Osteocyte (in vitro differentiated cells): ENCODE measurements at regions not wholly inside any gene's neighbourhood (a gene's known extent, or its start where the extent isn't known, plus 50 kb on each side); places are given as distances from the start of the nearest gene placed in this dataset.

Experiments used
- DNase-seq: peaks from one replicate; pipeline ENCODE4 v3.0.0; 2021; ENCODE audit warnings: mixed read lengths; ENCODE audit not compliant: unreplicated experiment; ENCODE audit errors: extremely low spot score
- H3K27ac Mint-ChIP-seq: one replicate; pipeline ENCODE4 v1.8.0; 2021; ENCODE audit warnings: mild to moderate bottlenecking, mixed read lengths; ENCODE audit not compliant: unreplicated experiment
- H3K27me3 Mint-ChIP-seq: one replicate; pipeline ENCODE4 v1.8.0; 2021; ENCODE audit warnings: mixed read lengths; ENCODE audit not compliant: unreplicated experiment
- H3K36me3 Mint-ChIP-seq: one replicate; pipeline ENCODE4 v1.8.0; 2021; ENCODE audit warnings: mixed read lengths; ENCODE audit not compliant: unreplicated experiment
- H3K4me1 Mint-ChIP-seq: one replicate; pipeline ENCODE4 v1.8.0; 2021; ENCODE audit warnings: mixed read lengths; ENCODE audit not compliant: unreplicated experiment
- H3K4me3 Mint-ChIP-seq: one replicate; pipeline ENCODE4 v1.8.0; 2021; ENCODE audit warnings: mild to moderate bottlenecking, moderate library complexity, mixed read lengths; ENCODE audit not compliant: unreplicated experiment
- H3K9me3 Mint-ChIP-seq: one replicate; pipeline ENCODE4 v1.8.0; 2021; ENCODE audit warnings: mixed read lengths; ENCODE audit not compliant: unreplicated experiment
- CTCF ChIP-seq: fragments of 200-600 bp; sonication (generic); IDR thresholded peaks from 2 replicates; pipeline ENCODE4 v1.5.0; 2021; ENCODE audit warnings: antibody characterized with exemption, mild to moderate bottlenecking, moderate library complexity

GRCh38 chr18:10317864-10318690, 136.4 kb upstream of the APCDD1 start:
- H3K36me3 Mint-ChIP-seq, result no peaks in the 10 kb centered on the region
- DNase-seq, result no peak

GRCh38 chr18:10318691-10318970, 135.8 kb upstream of the APCDD1 start:
- Mint-ChIP-seq H3K36me3 (no peaks in the 10 kb centered on the region), H3K27me3 (peaks cover 25% of the 10 kb centered on the region), H3K4me3 (no peak overlapping the region), H3K27ac (no peak overlapping the region), H3K4me1 (peaks cover 25% of the 10 kb centered on the region), H3K9me3 (no peaks in the 10 kb centered on the region)
- DNase-seq, result no peak
- no peak for TF ChIP-seq CTCF

More at GRCh38 chr18:10317864-10318690, 136.4 kb upstream of the APCDD1 start:
- H3K27me3 Mint-ChIP-seq, result peaks cover 25% of the 10 kb centered on the region
- TF ChIP-seq CTCF, result no peak
- peaks cover 25% of the 10 kb centered on the region for H3K4me1 Mint-ChIP-seq
- no peak overlapping the region for H3K27ac Mint-ChIP-seq
- no peaks in the 10 kb centered on the region for H3K9me3 Mint-ChIP-seq
- no peak overlapping the region for H3K4me3 Mint-ChIP-seq

GRCh38 chr18:10319026-10319425, 135.4 kb upstream of the APCDD1 start:
- Mint-ChIP-seq H3K27ac (no peak overlapping the region), H3K4me1 (peaks cover 25% of the 10 kb centered on the region), H3K9me3 (no peaks in the 10 kb centered on the region), H3K27me3 (peaks cover 25% of the 10 kb centered on the region), H3K4me3 (no peak overlapping the region), H3K36me3 (no peaks in the 10 kb centered on the region)
- no peak for TF ChIP-seq CTCF
- no peak for DNase-seq

DNA sequence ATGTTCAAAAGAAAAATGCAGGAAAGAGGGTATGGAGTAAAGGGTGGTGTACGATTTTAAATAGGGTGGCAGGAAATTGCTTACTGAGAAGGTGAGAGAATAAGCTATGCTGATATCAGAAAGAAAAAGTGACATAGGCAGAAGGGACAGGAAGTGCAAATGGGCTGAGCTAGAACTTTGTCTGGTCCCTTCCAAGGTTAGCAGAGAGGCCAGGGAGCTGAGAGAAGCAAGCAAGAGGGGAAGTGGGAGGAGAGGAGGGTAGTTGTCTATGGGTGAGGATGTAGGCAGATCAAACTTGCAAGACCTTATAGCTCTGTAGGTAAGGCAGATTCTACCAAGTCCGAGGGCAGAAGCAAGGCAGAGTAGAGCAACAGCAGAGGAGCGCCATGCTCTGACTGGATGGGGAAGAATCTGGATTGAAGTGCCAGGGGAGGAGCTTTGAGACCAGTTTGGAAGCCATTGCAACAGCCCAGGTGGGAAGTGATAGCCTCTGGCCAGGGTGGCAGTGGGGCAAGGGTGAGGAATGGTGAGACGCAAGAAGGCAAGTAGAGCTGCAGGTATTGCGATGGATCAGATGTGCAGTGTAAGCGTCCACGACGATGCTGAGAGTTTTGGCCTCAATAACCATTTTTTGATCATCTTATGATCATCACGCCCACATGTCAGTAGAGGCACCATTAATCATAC, 134.4 kb upstream of the APCDD1 start:
- H3K4me1 Mint-ChIP-seq, result peaks cover 25% of the 10 kb centered on the region
- H3K27ac Mint-ChIP-seq, result no peak overlapping the region
- H3K9me3 Mint-ChIP-seq, result no peaks in the 10 kb centered on the region
- TF ChIP-seq CTCF, result no peak
- no peaks in the 10 kb centered on the region for H3K36me3 Mint-ChIP-seq
- peak; percentile 44 for DNase-seq
- no peak overlapping the region for H3K4me3 Mint-ChIP-seq
- H3K27me3 Mint-ChIP-seq, result peaks cover 25% of the 10 kb centered on the region

- Mint-ChIP-seq H3K36me3 (no peaks in the 10 kb centered on the region), H3K4me3 (no peak overlapping the region), H3K9me3 (no peaks in the 10 kb centered on the region), H3K4me1 (peaks cover 25% of the 10 kb centered on the region), H3K27me3 (peaks cover 21% of the 10 kb centered on the region), H3K27ac (no peak overlapping the region)
- TF ChIP-seq CTCF, result no peak
- peak; percentile 66 for DNase-seq
Measured at GRCh38 chr18:10320791-10321190, 133.6 kb upstream of the APCDD1 start.
